ENCODE measurements at regions not wholly inside any gene's neighbourhood (a gene's known extent, or its start where the extent isn't known, plus 50 kb on each side); places are given as distances from the start of the nearest gene placed in this dataset.

DNA sequence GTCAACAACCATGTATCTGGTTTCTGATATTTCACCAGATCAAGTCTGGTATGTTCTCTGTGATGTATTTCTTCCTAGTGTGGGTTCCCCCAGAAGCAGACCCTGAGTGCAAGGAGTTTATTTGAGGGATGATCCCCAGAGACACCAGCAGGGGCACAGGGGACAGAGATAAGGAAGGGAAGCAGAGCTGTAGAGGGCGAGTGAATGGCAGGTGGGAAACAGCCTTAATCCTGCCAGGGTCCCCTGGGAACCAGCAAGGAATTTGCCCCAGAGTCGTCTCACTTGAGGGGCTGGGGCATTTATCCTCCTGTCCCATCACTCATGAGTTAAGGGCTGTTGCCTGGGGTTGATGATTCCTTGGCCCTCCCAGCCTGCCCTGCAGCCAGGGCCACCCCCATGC lies 206.4 kb upstream of the BCOR start:
- DNase-seq: no peak

DNA sequence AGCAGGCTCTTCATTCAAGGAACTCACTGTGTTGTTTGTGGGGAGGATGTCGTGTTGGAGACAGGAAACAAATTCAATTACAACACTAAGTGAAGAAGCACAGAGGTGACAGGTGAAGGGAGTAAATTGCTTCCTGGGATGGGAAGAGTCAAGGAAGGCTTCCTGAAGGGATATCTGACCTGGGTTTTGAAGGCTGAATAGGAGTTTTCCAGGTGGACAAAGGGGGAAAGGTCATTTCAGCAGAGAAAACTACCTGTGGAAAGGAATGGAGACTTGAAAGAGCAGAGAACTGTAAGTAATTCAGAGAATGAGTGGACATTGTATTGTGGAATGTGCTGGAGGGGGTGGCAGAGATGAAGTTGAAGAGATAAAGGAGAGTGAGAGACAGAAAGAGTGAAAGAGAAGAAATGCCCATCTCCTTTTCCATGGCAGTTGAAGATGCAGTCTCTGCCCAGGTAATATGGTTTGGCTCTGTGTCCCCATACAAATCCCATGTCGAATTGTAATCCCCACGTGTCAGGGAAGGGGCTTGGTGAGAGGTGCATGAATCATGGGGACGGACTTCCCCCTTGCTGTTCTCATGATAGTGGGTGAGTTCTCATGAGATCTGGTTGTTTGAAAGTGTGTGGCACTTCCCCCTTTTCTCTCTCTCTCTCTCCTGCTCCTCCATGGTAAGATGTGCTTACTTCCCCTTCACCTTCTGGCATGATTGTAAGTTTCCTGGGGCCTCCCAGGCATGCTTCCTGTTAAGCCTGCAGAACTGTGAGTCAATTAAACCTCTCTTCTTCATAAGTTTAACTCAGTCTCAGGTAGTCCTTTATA lies 205.7 kb upstream of the BCOR start:
- no peak for DNase-seq

- peak; percentile 24 to 43 for DNase-seq
These were observed 202.6 kb upstream of the BCOR start for GRCh38 chrX:40300286-40300890.

DNA sequence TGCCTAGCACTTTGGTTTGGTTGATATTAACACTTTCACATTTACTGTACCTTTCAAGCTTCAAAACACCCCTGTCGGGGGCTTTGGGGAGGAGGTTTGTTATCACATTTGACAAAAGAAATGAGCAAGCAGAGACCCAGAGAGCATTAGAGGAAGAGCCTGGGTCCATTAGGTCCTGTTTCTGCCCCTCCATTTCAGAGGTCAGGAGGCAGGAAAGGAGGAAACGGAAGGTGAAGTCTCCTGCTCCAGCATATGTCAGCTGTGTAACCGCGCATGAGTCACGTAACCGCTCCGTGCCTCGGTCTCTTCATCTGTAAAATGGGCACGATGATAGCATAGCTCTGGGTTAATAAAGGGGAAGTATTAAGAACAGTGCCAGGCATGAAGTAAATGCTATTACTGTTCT lies 201.9 kb upstream of the BCOR start:
- DNase-seq: peak; percentile 22

GRCh38 chrX:40298572-40299479 lies 201.1 kb upstream of the BCOR start:
- no peak for DNase-seq

DNA sequence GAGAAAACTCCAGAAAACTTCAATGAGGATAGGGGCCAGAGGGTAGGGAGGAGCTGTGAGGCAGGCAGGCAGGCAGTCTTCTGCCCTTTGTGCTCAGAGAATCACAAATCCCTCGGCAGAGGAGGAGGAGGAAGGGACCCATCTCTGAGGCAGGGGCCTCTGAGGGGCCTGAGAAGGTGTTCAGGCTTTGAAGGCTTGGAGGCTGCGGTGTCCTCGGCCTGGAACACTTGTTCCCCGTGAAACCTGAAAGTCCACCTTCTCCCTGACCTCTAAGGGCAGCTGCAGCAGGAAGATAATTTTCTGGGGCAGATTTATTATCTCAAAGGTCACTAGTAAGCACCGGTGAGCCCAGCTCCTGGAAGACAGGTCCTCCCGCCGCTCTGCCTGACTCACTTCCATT lies 200.3 kb upstream of the BCOR start:
- no peak for DNase-seq

DNA sequence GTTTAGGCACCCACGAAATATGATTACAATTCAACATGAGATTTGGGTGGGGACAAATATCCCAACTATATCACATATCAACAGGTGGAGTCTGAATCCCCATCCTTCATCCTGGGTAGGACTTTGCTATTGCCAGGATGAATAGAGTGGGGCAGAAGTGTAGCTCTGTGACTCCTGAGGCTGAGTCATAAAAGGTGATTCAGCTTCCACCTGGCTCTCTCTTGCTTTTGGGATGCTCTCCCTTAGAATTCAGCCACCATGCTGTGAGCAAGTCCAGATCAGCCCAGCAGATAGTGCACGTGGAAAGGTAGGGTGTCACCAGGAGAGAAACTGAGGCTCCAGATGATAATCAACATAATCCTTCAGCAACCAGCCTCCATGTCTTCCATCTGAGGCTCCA lies 193.8 kb upstream of the BCOR start:
- no peak for DNase-seq

DNA sequence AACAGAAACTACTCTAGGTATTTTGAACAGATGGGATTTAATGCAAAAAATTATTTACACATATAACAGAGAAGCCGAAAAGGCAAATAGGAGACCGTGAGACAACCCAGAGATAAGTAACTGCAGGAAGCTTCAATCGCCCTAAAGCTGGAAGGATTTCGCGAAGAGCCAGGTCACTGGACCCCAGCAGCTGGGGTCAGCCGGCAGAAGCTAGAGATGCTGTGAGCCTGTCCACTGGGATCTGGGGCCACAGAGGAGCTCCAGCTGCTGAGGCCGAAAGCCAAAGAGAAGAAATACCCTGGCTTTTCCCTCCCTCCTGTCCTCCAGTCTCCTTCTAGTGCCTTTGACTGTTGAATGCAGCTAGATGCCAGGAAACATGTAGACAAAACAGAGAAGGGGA lies 192.8 kb upstream of the BCOR start:
- no peak for DNase-seq

DNA sequence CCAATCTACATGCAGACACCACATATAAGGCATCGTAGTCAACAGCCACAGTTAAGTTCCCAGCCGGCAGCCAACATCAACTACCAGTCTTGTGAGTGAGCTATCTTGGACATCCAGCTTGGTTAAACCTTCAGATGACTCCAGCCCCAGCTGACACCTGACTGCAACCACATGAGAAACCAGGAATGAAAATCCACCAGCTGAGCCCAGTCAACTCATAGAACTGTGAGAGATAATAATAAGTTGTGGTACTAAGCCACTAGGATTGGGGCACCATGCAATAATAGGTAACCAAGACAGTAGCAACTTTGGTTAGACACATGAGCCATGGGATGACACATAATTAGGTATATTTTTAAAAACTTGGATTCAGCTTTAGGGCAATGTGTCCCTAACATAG lies 188.1 kb upstream of the BCOR start:
- no peak for DNase-seq

- DNase-seq: no peak
These were observed 187.1 kb upstream of the BCOR start for GRCh38 chrX:40284852-40285251.

- DNase-seq: no peak
These were observed 186.2 kb upstream of the BCOR start for GRCh38 chrX:40283981-40284380.

GRCh38 chrX:40282946-40283660 lies 185.3 kb upstream of the BCOR start:
- DNase-seq: no peak

GRCh38 chrX:40282348-40282747 lies 184.6 kb upstream of the BCOR start:
- no peak for DNase-seq

DNA sequence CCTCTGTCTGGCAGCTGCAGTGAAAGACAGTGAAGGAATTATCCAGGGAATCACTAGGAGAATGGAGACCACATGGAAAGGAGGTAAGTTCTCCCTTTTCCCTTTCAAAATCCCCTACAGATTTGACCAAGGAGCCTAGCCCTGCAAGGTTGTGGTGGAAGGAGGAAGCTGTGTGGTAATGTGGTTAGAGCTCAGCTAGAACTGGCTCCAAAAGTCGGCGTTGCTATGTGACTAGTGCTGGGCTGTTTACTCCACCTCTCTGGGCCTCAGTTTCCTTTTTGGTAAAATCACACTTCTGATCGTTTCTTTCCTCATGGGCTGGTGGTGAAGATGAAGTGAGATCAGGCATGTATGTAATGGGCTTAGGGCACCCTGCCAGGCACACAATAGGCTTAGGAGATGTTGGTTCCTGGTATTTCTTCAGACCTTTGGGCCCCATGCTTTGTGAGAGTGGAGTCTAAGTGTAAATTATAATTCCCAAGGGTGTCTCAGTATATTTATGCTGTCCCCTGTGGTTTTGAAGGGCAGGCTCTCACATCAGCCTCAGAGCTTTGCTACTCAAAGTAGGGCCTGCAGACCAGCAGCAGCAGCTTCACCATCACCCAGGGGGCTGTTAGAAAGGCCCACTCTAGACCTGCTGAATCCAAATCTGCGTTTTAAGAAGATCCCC lies 183.7 kb upstream of the BCOR start:
- DNase-seq: peak in 1 of 2 experiments; percentile 13

GRCh38 chrX:40279762-40280161 lies 182.0 kb upstream of the BCOR start:
- no peak for DNase-seq

DNA sequence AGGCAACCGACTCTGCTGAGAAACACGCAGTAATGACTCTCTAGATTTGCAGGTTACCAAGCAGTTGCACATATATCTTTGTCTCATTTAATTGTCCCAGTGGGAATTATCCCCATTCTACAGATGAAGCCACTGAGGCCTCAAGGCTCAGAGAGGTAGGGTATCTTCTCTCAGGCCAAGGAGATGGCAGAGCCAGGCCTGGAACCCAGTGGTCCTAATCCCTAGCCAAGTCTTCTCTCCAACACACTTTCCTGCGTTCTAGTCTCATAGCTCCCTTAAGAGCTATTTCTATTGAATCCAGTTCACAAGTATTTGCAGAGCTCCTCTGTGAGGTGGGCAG lies 181.3 kb upstream of the BCOR start:
- no peak for DNase-seq

GRCh38 chrX:40278340-40279090 lies 180.8 kb upstream of the BCOR start:
- DNase-seq: peak; percentile 35 to 47

DNA sequence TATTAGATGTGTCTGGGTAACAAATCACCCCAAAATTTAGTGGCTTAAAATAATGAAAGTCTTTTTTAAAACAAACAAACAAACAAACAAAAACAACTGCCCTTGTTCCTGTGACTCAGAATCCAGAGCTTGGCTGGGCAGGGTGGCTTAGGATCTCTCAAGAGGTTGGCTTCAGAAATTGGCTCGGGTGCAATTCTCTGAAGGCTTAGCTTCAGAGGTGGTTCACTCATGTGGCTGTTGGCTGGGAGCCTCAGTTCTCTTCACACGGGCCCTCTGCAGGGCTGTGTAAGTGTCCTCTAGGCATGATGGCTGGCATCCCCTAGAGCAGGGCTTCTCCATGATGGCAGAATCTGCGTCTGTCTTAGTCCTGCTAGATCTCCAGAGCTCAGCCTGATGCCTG lies 179.9 kb upstream of the BCOR start:
- DNase-seq: no peak

GRCh38 chrX:40273356-40274050 lies 175.7 kb upstream of the BCOR start:
- no peak for DNase-seq

- DNase-seq: no peak
These were observed 175.0 kb upstream of the BCOR start for GRCh38 chrX:40272776-40273175.

- no peak for DNase-seq
These were observed 174.4 kb upstream of the BCOR start for GRCh38 chrX:40272141-40272540.

All from activated CD4-positive, alpha-beta T cell treated with anti-CD3 and anti-CD28 coated beads, Interleukin-2, amount 50 U/mL, for 48 hours (primary cell).